ENCODE measurements at regions not wholly inside any gene's neighbourhood (a gene's known extent, or its start where the extent isn't known, plus 50 kb on each side); places are given as distances from the start of the nearest gene placed in this dataset.

GRCh38 chr5:40413743-40414142, 266.0 kb upstream of the PTGER4 start:
- DNase-seq: no peak

- DNase-seq: no peak
These were observed 266.9 kb upstream of the PTGER4 start for GRCh38 chr5:40412771-40413170.

- no peak for DNase-seq
These were observed 268.6 kb upstream of the PTGER4 start for GRCh38 chr5:40410964-40411635.

GRCh38 chr5:40410231-40410861, 269.4 kb upstream of the PTGER4 start:
- peak; percentile 90 for DNase-seq

GRCh38 chr5:40409601-40410000, 270.1 kb upstream of the PTGER4 start:
- peak; percentile 60 for DNase-seq

- DNase-seq: peak; percentile 53
These were observed 272.9 kb upstream of the PTGER4 start for GRCh38 chr5:40406741-40407211.

- DNase-seq: no peak
These were observed 273.5 kb upstream of the PTGER4 start for GRCh38 chr5:40405996-40406740.

- DNase-seq: no peak
These were observed 274.5 kb upstream of the PTGER4 start for GRCh38 chr5:40405230-40405629.

GRCh38 chr5:40404613-40405012, 275.1 kb upstream of the PTGER4 start:
- no peak for DNase-seq

- DNase-seq: no peak
These were observed 277.7 kb upstream of the PTGER4 start for GRCh38 chr5:40402007-40402364.

GRCh38 chr5:40401284-40402006, 278.3 kb upstream of the PTGER4 start:
- DNase-seq: no peak

- DNase-seq: no peak
These were observed 279.5 kb upstream of the PTGER4 start for GRCh38 chr5:40400245-40400644.

- DNase-seq: no peak
These were observed 280.4 kb upstream of the PTGER4 start for GRCh38 chr5:40399349-40399748.

- DNase-seq: no peak
These were observed 281.7 kb upstream of the PTGER4 start for GRCh38 chr5:40397976-40398375.

- DNase-seq: no peak
These were observed 282.6 kb upstream of the PTGER4 start for GRCh38 chr5:40397091-40397490.

- DNase-seq: no peak
These were observed 283.4 kb upstream of the PTGER4 start for GRCh38 chr5:40396317-40396716.

GRCh38 chr5:40395251-40395650, 284.5 kb upstream of the PTGER4 start:
- DNase-seq: no peak

- DNase-seq: no peak
These were observed 285.0 kb upstream of the PTGER4 start for GRCh38 chr5:40394698-40395097.

- no peak for DNase-seq
These were observed 288.1 kb upstream of the PTGER4 start for GRCh38 chr5:40391642-40392041.

GRCh38 chr5:40390281-40391149, 289.2 kb upstream of the PTGER4 start:
- no peak for DNase-seq

- DNase-seq: no peak
These were observed 290.1 kb upstream of the PTGER4 start for GRCh38 chr5:40389591-40389990.

- peak; percentile 38 for DNase-seq
These were observed 293.4 kb upstream of the PTGER4 start for GRCh38 chr5:40386289-40386688.
